ENCODE measurements at regions not wholly inside any gene's neighbourhood (a gene's known extent, or its start where the extent isn't known, plus 50 kb on each side); places are given as distances from the start of the nearest gene placed in this dataset.

- Histone ChIP-seq H3K36me3 (ENCODE audit: control insufficient read depth, insufficient read depth, low read length) (no peaks in the 10 kb centered on the region), H3K4me3 (ENCODE audit: low read depth, low read length) (no peak overlapping the region), H3K4me1 (ENCODE audit: control insufficient read depth, insufficient read depth, low read length) (no peaks in the 10 kb centered on the region), H3K9ac (ENCODE audit: low read depth, low read length) (no peak overlapping the region), H3K9me3 (ENCODE audit: control insufficient read depth, insufficient read depth, low read length) (no peaks in the 10 kb centered on the region), H3K27me3 (ENCODE audit: control insufficient read depth, insufficient read depth, low read length) (no peaks in the 10 kb centered on the region)
These were observed 289.8 kb upstream of the CLNK start for GRCh38 chr4:10974371-10974770.

GRCh38 chr4:10973686-10974085 lies 289.1 kb upstream of the CLNK start:
- Histone ChIP-seq H3K9me3 (ENCODE audit: control insufficient read depth, insufficient read depth, low read length) (no peaks in the 10 kb centered on the region), H3K4me1 (ENCODE audit: control insufficient read depth, insufficient read depth, low read length) (no peaks in the 10 kb centered on the region), H3K27me3 (ENCODE audit: control insufficient read depth, insufficient read depth, low read length) (no peaks in the 10 kb centered on the region), H3K9ac (ENCODE audit: low read depth, low read length) (no peak overlapping the region), H3K36me3 (ENCODE audit: control insufficient read depth, insufficient read depth, low read length) (no peaks in the 10 kb centered on the region), H3K4me3 (ENCODE audit: low read depth, low read length) (no peak overlapping the region)

GRCh38 chr4:10971800-10972401 lies 287.3 kb upstream of the CLNK start:
- Histone ChIP-seq H3K27me3 (ENCODE audit: control insufficient read depth, insufficient read depth, low read length) (no peaks in the 10 kb centered on the region), H3K9me3 (ENCODE audit: control insufficient read depth, insufficient read depth, low read length) (no peaks in the 10 kb centered on the region), H3K36me3 (ENCODE audit: control insufficient read depth, insufficient read depth, low read length) (no peaks in the 10 kb centered on the region), H3K4me3 (ENCODE audit: low read depth, low read length) (no peak overlapping the region), H3K4me1 (ENCODE audit: control insufficient read depth, insufficient read depth, low read length) (no peaks in the 10 kb centered on the region), H3K9ac (ENCODE audit: low read depth, low read length) (no peak overlapping the region)

- Histone ChIP-seq H3K36me3 (ENCODE audit: control insufficient read depth, insufficient read depth, low read length) (no peaks in the 10 kb centered on the region), H3K4me3 (ENCODE audit: low read depth, low read length) (no peak overlapping the region), H3K9me3 (ENCODE audit: control insufficient read depth, insufficient read depth, low read length) (no peaks in the 10 kb centered on the region), H3K4me1 (ENCODE audit: control insufficient read depth, insufficient read depth, low read length) (peaks cover 8% of the 10 kb centered on the region), H3K9ac (ENCODE audit: low read depth, low read length) (no peak overlapping the region), H3K27me3 (ENCODE audit: control insufficient read depth, insufficient read depth, low read length) (peaks cover 8% of the 10 kb centered on the region)
These were observed 280.6 kb upstream of the CLNK start for GRCh38 chr4:10965196-10965595.

GRCh38 chr4:10963958-10964703 lies 279.6 kb upstream of the CLNK start:
- Histone ChIP-seq H3K4me3 (ENCODE audit: low read depth, low read length) (no peak overlapping the region), H3K4me1 (ENCODE audit: control insufficient read depth, insufficient read depth, low read length) (peaks cover 8% of the 10 kb centered on the region), H3K36me3 (ENCODE audit: control insufficient read depth, insufficient read depth, low read length) (no peaks in the 10 kb centered on the region), H3K9ac (ENCODE audit: low read depth, low read length) (no peak overlapping the region), H3K27me3 (ENCODE audit: control insufficient read depth, insufficient read depth, low read length) (peaks cover 8% of the 10 kb centered on the region), H3K9me3 (ENCODE audit: control insufficient read depth, insufficient read depth, low read length) (no peaks in the 10 kb centered on the region)

- no peak overlapping the region for H3K9ac ChIP-seq (ENCODE audit: low read depth, low read length)
- no peaks in the 10 kb centered on the region for H3K36me3 ChIP-seq (ENCODE audit: control insufficient read depth, insufficient read depth, low read length)
- no peaks in the 10 kb centered on the region for H3K9me3 ChIP-seq (ENCODE audit: control insufficient read depth, insufficient read depth, low read length)
- H3K4me1 ChIP-seq (ENCODE audit: control insufficient read depth, insufficient read depth, low read length) = peaks cover 14% of the 10 kb centered on the region
- H3K27me3 ChIP-seq (ENCODE audit: control insufficient read depth, insufficient read depth, low read length) = peaks cover 8% of the 10 kb centered on the region
- H3K4me3 ChIP-seq (ENCODE audit: low read depth, low read length) = no peak overlapping the region
These were observed 278.7 kb upstream of the CLNK start for GRCh38 chr4:10963241-10963640.

GRCh38 chr4:10962246-10962645 lies 277.7 kb upstream of the CLNK start:
- Histone ChIP-seq H3K27me3 (ENCODE audit: control insufficient read depth, insufficient read depth, low read length) (peaks cover 8% of the 10 kb centered on the region), H3K36me3 (ENCODE audit: control insufficient read depth, insufficient read depth, low read length) (no peaks in the 10 kb centered on the region), H3K9me3 (ENCODE audit: control insufficient read depth, insufficient read depth, low read length) (no peaks in the 10 kb centered on the region), H3K4me3 (ENCODE audit: low read depth, low read length) (no peak overlapping the region), H3K9ac (ENCODE audit: low read depth, low read length) (no peak overlapping the region), H3K4me1 (ENCODE audit: control insufficient read depth, insufficient read depth, low read length) (peaks cover 22% of the 10 kb centered on the region)

GRCh38 chr4:10960389-10960788 lies 275.8 kb upstream of the CLNK start:
- H3K4me1 ChIP-seq (ENCODE audit: control insufficient read depth, insufficient read depth, low read length) = peaks cover 22% of the 10 kb centered on the region
- H3K4me3 ChIP-seq (ENCODE audit: low read depth, low read length) = no peak overlapping the region
- H3K9ac ChIP-seq (ENCODE audit: low read depth, low read length) = no peak overlapping the region
- H3K36me3 ChIP-seq (ENCODE audit: control insufficient read depth, insufficient read depth, low read length) = no peaks in the 10 kb centered on the region
- H3K27me3 ChIP-seq (ENCODE audit: control insufficient read depth, insufficient read depth, low read length) = peaks cover 8% of the 10 kb centered on the region
- H3K9me3 ChIP-seq (ENCODE audit: control insufficient read depth, insufficient read depth, low read length) = no peaks in the 10 kb centered on the region

- Histone ChIP-seq H3K9me3 (ENCODE audit: control insufficient read depth, insufficient read depth, low read length) (no peaks in the 10 kb centered on the region), H3K9ac (ENCODE audit: low read depth, low read length) (no peak overlapping the region), H3K36me3 (ENCODE audit: control insufficient read depth, insufficient read depth, low read length) (no peaks in the 10 kb centered on the region), H3K4me1 (ENCODE audit: control insufficient read depth, insufficient read depth, low read length) (peaks cover 20% of the 10 kb centered on the region), H3K4me3 (ENCODE audit: low read depth, low read length) (no peak overlapping the region), H3K27me3 (ENCODE audit: control insufficient read depth, insufficient read depth, low read length) (no peaks in the 10 kb centered on the region)
These were observed 275.0 kb upstream of the CLNK start for GRCh38 chr4:10959586-10959985.

GRCh38 chr4:10958226-10958856 lies 273.8 kb upstream of the CLNK start:
- H3K4me3 ChIP-seq (ENCODE audit: low read depth, low read length) = no peak overlapping the region
- H3K9ac ChIP-seq (ENCODE audit: low read depth, low read length) = no peak overlapping the region
- H3K4me1 ChIP-seq (ENCODE audit: control insufficient read depth, insufficient read depth, low read length) = peaks cover 15% of the 10 kb centered on the region
- H3K9me3 ChIP-seq (ENCODE audit: control insufficient read depth, insufficient read depth, low read length) = no peaks in the 10 kb centered on the region
- H3K36me3 ChIP-seq (ENCODE audit: control insufficient read depth, insufficient read depth, low read length) = no peaks in the 10 kb centered on the region
- no peaks in the 10 kb centered on the region for H3K27me3 ChIP-seq (ENCODE audit: control insufficient read depth, insufficient read depth, low read length)

- Histone ChIP-seq H3K36me3 (ENCODE audit: control insufficient read depth, insufficient read depth, low read length) (no peaks in the 10 kb centered on the region), H3K9me3 (ENCODE audit: control insufficient read depth, insufficient read depth, low read length) (no peaks in the 10 kb centered on the region), H3K4me1 (ENCODE audit: control insufficient read depth, insufficient read depth, low read length) (no peaks in the 10 kb centered on the region), H3K9ac (ENCODE audit: low read depth, low read length) (no peak overlapping the region), H3K27me3 (ENCODE audit: control insufficient read depth, insufficient read depth, low read length) (no peaks in the 10 kb centered on the region), H3K4me3 (ENCODE audit: low read depth, low read length) (no peak overlapping the region)
These were observed 266.7 kb upstream of the CLNK start for GRCh38 chr4:10951306-10951705.

Measured in iPS-15b (cell line).